Parathyroid adenoma (tissue), 2 donors: ENCODE measurements at regions not wholly inside any gene's neighbourhood (a gene's known extent, or its start where the extent isn't known, plus 50 kb on each side); places are given as distances from the start of the nearest gene placed in this dataset.

ENCODE experiments used
- H2AFZ ChIP-seq: fragments of 300-600 bp; sonication (generic); one replicate; pipeline ENCODE4 v1.7.0; 2017; ENCODE audit warnings: antibody characterized with exemption, mild to moderate bottlenecking
- H3K27ac ChIP-seq: fragments of 300-600 bp; sonication (generic); one replicate; pipeline ENCODE4 v1.7.0; 2017
- H3K27me3 ChIP-seq: fragments of 300-600 bp; sonication (generic); one replicate; pipeline ENCODE4 v1.7.0; 2017; ENCODE audit warnings: low read length; ENCODE audit not compliant: control insufficient read depth, insufficient read depth
- H3K36me3 ChIP-seq: fragments of 300-600 bp; sonication (generic); one replicate; pipeline ENCODE4 v1.7.0; 2017; ENCODE audit warnings: low read length; ENCODE audit not compliant: control insufficient read depth, insufficient read depth
- H3K4me1 ChIP-seq: fragments of 300-600 bp; sonication (generic); one replicate; pipeline ENCODE4 v1.7.0; 2017; ENCODE audit warnings: control low read depth
- H3K4me2 ChIP-seq: fragments of 300-600 bp; sonication (generic); one replicate; pipeline ENCODE4 v1.7.0; 2017; ENCODE audit warnings: low read length
- H3K4me3 ChIP-seq: fragments of 300-600 bp; sonication (generic); one replicate; pipeline ENCODE4 v1.7.0; 2017; ENCODE audit warnings: low read depth, low read length
- H3K79me2 ChIP-seq: fragments of 300-600 bp; sonication (generic); one replicate; pipeline ENCODE4 v1.7.0; 2017; ENCODE audit warnings: control low read depth
- H3K9ac ChIP-seq: fragments of 300-600 bp; sonication (generic); one replicate; pipeline ENCODE4 v1.7.0; 2017; ENCODE audit warnings: mild to moderate bottlenecking
- H3K9me3 ChIP-seq: fragments of 300-600 bp; sonication (generic); one replicate; pipeline ENCODE4 v1.7.0; 2017; ENCODE audit warnings: low read length; ENCODE audit not compliant: control insufficient read depth
- CTCF ChIP-seq: fragments of 300-600 bp; sonication (generic); IDR thresholded peaks from one replicate; pipeline ENCODE4 v1.7.0; 2017; ENCODE audit warnings: antibody characterized with exemption, mild to moderate bottlenecking
- donor health status: primary hyperparathyroidism.

GRCh38 chr16:58933186-58933585 is 199.1 kb upstream of the GOT2 start:
- Histone ChIP-seq H2AFZ (no peak overlapping the region), H3K4me3 (no peak overlapping the region), H3K79me2 (no peaks in the 10 kb centered on the region), H3K27ac (no peak overlapping the region), H3K9me3 (no peaks in the 10 kb centered on the region), H3K4me2 (no peak overlapping the region), H3K9ac (no peak overlapping the region), H3K4me1 (no peaks in the 10 kb centered on the region), H3K36me3 (no peaks in the 10 kb centered on the region), H3K27me3 (no peaks in the 10 kb centered on the region)
- TF ChIP-seq CTCF = no peak

- Histone ChIP-seq H2AFZ (no peak overlapping the region), H3K4me2 (no peak overlapping the region), H3K4me1 (no peaks in the 10 kb centered on the region), H3K27ac (no peak overlapping the region), H3K9ac (no peak overlapping the region), H3K27me3 (no peaks in the 10 kb centered on the region), H3K4me3 (no peak overlapping the region), H3K79me2 (no peaks in the 10 kb centered on the region), H3K36me3 (no peaks in the 10 kb centered on the region), H3K9me3 (no peaks in the 10 kb centered on the region)
- no peak for TF ChIP-seq CTCF
Observed at GRCh38 chr16:58931436-58931835, 197.3 kb upstream of the GOT2 start.

GRCh38 chr16:58923094-58923493 is 189.0 kb upstream of the GOT2 start:
- no peak overlapping the region for H3K4me3 ChIP-seq
- H3K9me3 ChIP-seq = no peaks in the 10 kb centered on the region
- no peak for TF ChIP-seq CTCF
- no peaks in the 10 kb centered on the region for H3K79me2 ChIP-seq
- no peak overlapping the region for H3K27ac ChIP-seq
- H3K36me3 ChIP-seq = no peaks in the 10 kb centered on the region
- no peaks in the 10 kb centered on the region for H3K27me3 ChIP-seq
- H3K4me1 ChIP-seq = no peaks in the 10 kb centered on the region
- no peak overlapping the region for H3K9ac ChIP-seq
- H2AFZ ChIP-seq = no peak overlapping the region
- H3K4me2 ChIP-seq = no peak overlapping the region

GRCh38 chr16:58913456-58913855 is 179.3 kb upstream of the GOT2 start:
- Histone ChIP-seq H3K4me1 (no peaks in the 10 kb centered on the region), H3K4me2 (no peak overlapping the region), H3K27ac (no peak overlapping the region), H3K4me3 (no peak overlapping the region), H2AFZ (no peak overlapping the region), H3K36me3 (no peaks in the 10 kb centered on the region), H3K9me3 (peaks cover 3% of the 10 kb centered on the region), H3K27me3 (no peaks in the 10 kb centered on the region), H3K9ac (no peak overlapping the region), H3K79me2 (no peaks in the 10 kb centered on the region)
- no peak for TF ChIP-seq CTCF

- Histone ChIP-seq H3K4me2 (no peak overlapping the region), H3K4me1 (no peaks in the 10 kb centered on the region), H3K9me3 (peaks cover 3% of the 10 kb centered on the region), H3K27me3 (no peaks in the 10 kb centered on the region), H3K4me3 (no peak overlapping the region), H3K9ac (no peak overlapping the region), H3K27ac (no peak overlapping the region), H3K36me3 (no peaks in the 10 kb centered on the region), H2AFZ (no peak overlapping the region), H3K79me2 (no peaks in the 10 kb centered on the region)
- TF ChIP-seq CTCF = no peak
Observed at GRCh38 chr16:58912571-58912970, 178.5 kb upstream of the GOT2 start.
